Gastroesophageal sphincter (tissue), 4 donors: ENCODE measurements at regions not wholly inside any gene's neighbourhood (a gene's known extent, or its start where the extent isn't known, plus 50 kb on each side); places are given as distances from the start of the nearest gene placed in this dataset.
A peak's percentile ranks its signal among the peaks of the same experiment; 100 is the strongest.

Source experiments
- ATAC-seq: fragments of 150-250 bp; one replicate; pipeline ENCODE4 v1.9.1; 2016; ENCODE audit warnings: mild to moderate bottlenecking, moderate library complexity
- H3K27ac ChIP-seq, 4 donors: fragments of 200-600 bp; sonication (generic) in 3 of 4; 1 replicate in 3 of 4; 2 replicates in 1 of 4; pipeline ENCODE4 v1.5.1; 2016 to 2019
- H3K27me3 ChIP-seq: fragments of 200-600 bp; sonication (generic); one replicate; pipeline ENCODE4 v1.5.1; 2019
- H3K36me3 ChIP-seq, 2 donors: fragments of 200-600 bp; sonication (generic); one replicate each; pipeline ENCODE4 v1.5.1; 2019; ENCODE audit warnings: control low read depth in 1 of 2
- H3K4me1 ChIP-seq, 3 donors: fragments of 200-600 bp; sonication (generic); 1 replicate in 2 of 3; 2 replicates in 1 of 3; pipeline ENCODE4 v1.5.1; 2016 to 2019; ENCODE audit warnings: control low read depth in 2 of 3
- H3K4me3 ChIP-seq, 2 donors: fragments of 200-600 bp; sonication (generic); one replicate each; pipeline ENCODE4 v1.5.1; 2019; ENCODE audit warnings: mild to moderate bottlenecking in 1 of 2, moderate library complexity in 1 of 2
- H3K9me3 ChIP-seq, 3 donors: fragments of 200-600 bp; sonication (generic); one replicate each; pipeline ENCODE4 v1.5.1; 2017 to 2019; ENCODE audit warnings: control low read depth in 2 of 3
- EP300 ChIP-seq: sonication (generic); formaldehyde crosslinking; IDR thresholded peaks from one replicate; pipeline ENCODE4 v1.6.1; 2017; ENCODE audit warnings: antibody characterized with exemption, mild to moderate bottlenecking
- POLR2A ChIP-seq, 2 donors: fragments of 450-650 bp; IDR thresholded peaks; one replicate each; pipeline ENCODE4 v1.6.1; 2017; ENCODE audit warnings: antibody characterized with exemption in 2 of 2, mild to moderate bottlenecking in 2 of 2, moderate library complexity in 1 of 2
- POLR2AphosphoS5 ChIP-seq: sonication (generic); formaldehyde crosslinking; IDR thresholded peaks from one replicate; pipeline ENCODE4 v1.6.1; 2017; ENCODE audit warnings: antibody characterized with exemption
- WGBS, 2 donors: methylation state at CpG; one replicate each; pipeline ENCODE4 v1.1.5; 2018; ENCODE audit warnings: low coverage in 1 of 2; 5-methylcytosine and 5-hydroxymethylcytosine counted together
- TF ChIP-seq, protein P1 (sequence below), 4 experiments: fragments of 200-600 bp in 2 of 4; fragments of 450-650 bp in 2 of 4; sonication (generic) in 1 of 4; IDR thresholded peaks; one replicate each; pipeline ENCODE4 v1.5.1; 2017 to 2019; ENCODE audit warnings: antibody characterized with exemption in 4 of 4, mild to moderate bottlenecking in 2 of 4, moderate library complexity in 2 of 4

- no peaks in the 10 kb centered on the region for H3K27me3 ChIP-seq
- no peaks in the 10 kb centered on the region for H3K9me3 ChIP-seq
- no peak overlapping the region for H3K4me3 ChIP-seq
- TF ChIP-seq, protein P1, sequence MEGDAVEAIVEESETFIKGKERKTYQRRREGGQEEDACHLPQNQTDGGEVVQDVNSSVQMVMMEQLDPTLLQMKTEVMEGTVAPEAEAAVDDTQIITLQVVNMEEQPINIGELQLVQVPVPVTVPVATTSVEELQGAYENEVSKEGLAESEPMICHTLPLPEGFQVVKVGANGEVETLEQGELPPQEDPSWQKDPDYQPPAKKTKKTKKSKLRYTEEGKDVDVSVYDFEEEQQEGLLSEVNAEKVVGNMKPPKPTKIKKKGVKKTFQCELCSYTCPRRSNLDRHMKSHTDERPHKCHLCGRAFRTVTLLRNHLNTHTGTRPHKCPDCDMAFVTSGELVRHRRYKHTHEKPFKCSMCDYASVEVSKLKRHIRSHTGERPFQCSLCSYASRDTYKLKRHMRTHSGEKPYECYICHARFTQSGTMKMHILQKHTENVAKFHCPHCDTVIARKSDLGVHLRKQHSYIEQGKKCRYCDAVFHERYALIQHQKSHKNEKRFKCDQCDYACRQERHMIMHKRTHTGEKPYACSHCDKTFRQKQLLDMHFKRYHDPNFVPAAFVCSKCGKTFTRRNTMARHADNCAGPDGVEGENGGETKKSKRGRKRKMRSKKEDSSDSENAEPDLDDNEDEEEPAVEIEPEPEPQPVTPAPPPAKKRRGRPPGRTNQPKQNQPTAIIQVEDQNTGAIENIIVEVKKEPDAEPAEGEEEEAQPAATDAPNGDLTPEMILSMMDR (IDR thresholded peaks at IDR 0.05): no peak
- TF ChIP-seq EP300: no peak
- no peak for TF ChIP-seq POLR2A (IDR thresholded peaks at IDR 0.05)
- TF ChIP-seq POLR2AphosphoS5: no peak
- H3K4me1 ChIP-seq: peaks cover 18 to 53% (median 27%) of the 10 kb centered on the region in 3 donors
- peak overlapping the region; percentile 80 to 95 (median 86) for H3K27ac ChIP-seq
- no peak for ATAC-seq
- 87 to 94% methylated on average over 3 to 8 of the region's 10 CpGs for WGBS, 2 donors
- H3K36me3 ChIP-seq: no peaks in the 10 kb centered on the region
Measured at GRCh38 chr15:67918205-67918861, 78.5 kb upstream of the RNU6-1 start.

DNA sequence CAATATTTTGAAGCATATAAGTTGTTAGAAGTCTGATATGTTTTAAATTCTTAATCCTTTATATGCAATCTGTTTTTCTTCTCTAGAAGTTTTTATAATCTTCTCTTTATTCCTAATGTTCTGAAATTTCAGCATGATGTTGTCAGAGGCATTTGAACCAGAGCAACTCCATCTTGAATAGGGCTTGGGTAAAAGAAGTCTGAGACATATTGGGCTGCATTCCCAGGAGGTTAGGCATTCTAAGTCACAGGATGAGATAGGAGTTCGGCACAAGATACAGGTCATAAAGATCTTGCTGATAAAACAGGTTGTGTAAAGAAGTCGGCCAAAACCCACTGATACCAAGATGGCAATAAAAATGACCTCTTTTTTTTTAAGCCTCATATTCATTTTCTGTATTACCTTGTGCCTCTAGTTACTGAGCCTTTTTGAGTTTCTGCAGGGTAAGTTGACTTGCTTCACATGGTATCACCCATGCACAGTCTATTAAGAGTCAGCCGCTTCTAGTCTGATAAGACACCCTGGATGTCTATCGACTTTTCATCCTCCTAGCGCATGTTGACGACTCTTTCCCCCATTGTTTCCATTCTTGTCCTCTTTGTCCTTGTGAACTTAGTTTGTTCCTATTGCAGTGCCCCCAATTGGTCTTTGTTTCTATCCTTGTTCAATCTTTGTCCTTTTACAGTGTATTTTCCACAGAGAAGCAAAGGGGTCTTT is 80.8 kb upstream of the RNU6-1 start:
- Histone ChIP-seq H3K27ac (no peak overlapping the region), H3K27me3 (no peaks in the 10 kb centered on the region), H3K9me3 (no peaks in the 10 kb centered on the region), H3K36me3 (no peaks in the 10 kb centered on the region), H3K4me3 (no peak overlapping the region), H3K4me1 (peaks cover 15 to 33% (median 18%) of the 10 kb centered on the region in 3 donors)
- 81 to 93% methylated on average over 6 of the region's 6 CpGs for whole genome bisulfite sequencing, 2 donors
- no peak for ATAC-seq
- TF ChIP-seq EP300: no peak
- TF ChIP-seq POLR2AphosphoS5: no peak
- TF ChIP-seq, protein P1 (IDR thresholded peaks at IDR 0.05): no peak
- no peak for TF ChIP-seq POLR2A (IDR thresholded peaks at IDR 0.05)

- H3K4me1 ChIP-seq: peaks cover 9 to 32% (median 10%) of the 10 kb centered on the region in 3 donors
- no peaks in the 10 kb centered on the region for H3K36me3 ChIP-seq
- ATAC-seq: no peak
- no peak overlapping the region for H3K4me3 ChIP-seq
- H3K27ac ChIP-seq: no peak overlapping the region
- 84 to 92% methylated on average over 6 to 7 of the region's 7 CpGs for WGBS, 2 donors
- no peaks in the 10 kb centered on the region for H3K27me3 ChIP-seq
- TF ChIP-seq POLR2AphosphoS5: no peak
- TF ChIP-seq, protein P1 (IDR thresholded peaks at IDR 0.05): no peak
- TF ChIP-seq EP300: no peak
- TF ChIP-seq POLR2A (IDR thresholded peaks at IDR 0.05): no peak
- no peaks in the 10 kb centered on the region for H3K9me3 ChIP-seq
Measured at GRCh38 chr15:67922106-67922675, 82.3 kb upstream of the RNU6-1 start.

GRCh38 chr15:67922971-67923945 is 83.4 kb upstream of the RNU6-1 start:
- Histone ChIP-seq H3K36me3 (no peaks in the 10 kb centered on the region), H3K27ac (peak overlapping the region in 1 of 4 donors; percentile 35), H3K27me3 (no peaks in the 10 kb centered on the region), H3K9me3 (no peaks in the 10 kb centered on the region), H3K4me3 (no peak overlapping the region), H3K4me1 (peaks cover 4 to 32% (median 7%) of the 10 kb centered on the region in 3 donors)
- TF ChIP-seq, protein P1 (IDR thresholded peaks at IDR 0.05): no peak
- TF ChIP-seq EP300 (no peak), POLR2AphosphoS5 (no peak), POLR2A (IDR thresholded peaks at IDR 0.05) (no peak)
- peak; percentile 56 for ATAC-seq
- 63 to 82% methylated on average over 7 to 10 of the region's 10 CpGs for WGBS, 2 donors
